ENCODE measurements at regions not wholly inside any gene's neighbourhood (a gene's known extent, or its start where the extent isn't known, plus 50 kb on each side); places are given as distances from the start of the nearest gene placed in this dataset.
A peak's percentile ranks its signal among the peaks of the same experiment; 100 is the strongest.

- no peaks in the 10 kb centered on the region for H4K20me1 ChIP-seq (ENCODE audit: insufficient read depth)
- no peaks in the 10 kb centered on the region for H3F3A ChIP-seq (ENCODE audit: insufficient read depth, low read length, poor library complexity, severe bottlenecking)
- TF ChIP-seq EP300 (conservative IDR thresholded peaks at IDR 0.05; ENCODE audit: poor library complexity, severe bottlenecking) (no peak), SMC3 (conservative IDR thresholded peaks at IDR 0.05; ENCODE audit: poor library complexity) (no peak), CTCF (IDR thresholded peaks at IDR 0.05; ENCODE audit: poor library complexity, severe bottlenecking) (no peak), REST (IDR thresholded peaks at IDR 0.05; ENCODE audit: borderline replicate concordance) (no peak), EZH2 (IDR thresholded peaks at IDR 0.05; ENCODE audit: borderline replicate concordance, insufficient read depth, low read length, poor library complexity, severe bottlenecking) (no peak), TAF1 (IDR thresholded peaks at IDR 0.05; ENCODE audit: low read depth) (no peak), MXI1 (conservative IDR thresholded peaks at IDR 0.05; ENCODE audit: poor library complexity, severe bottlenecking) (no peak), RAD21 (conservative IDR thresholded peaks at IDR 0.05) (no peak), POLR2AphosphoS5 (IDR thresholded peaks at IDR 0.05) (no peak)
- no peaks in the 10 kb centered on the region for H3K36me3 ChIP-seq (ENCODE audit: insufficient read depth, low read length)
- no peaks in the 10 kb centered on the region for H3K27me3 ChIP-seq (ENCODE audit: insufficient read depth, low read depth, low read length)
- peaks cover 25% of the 10 kb centered on the region for H3K79me2 ChIP-seq (replicated peaks; ENCODE audit: insufficient read depth, low read length)
- H3K27ac ChIP-seq (ENCODE audit: low read length) = no peak overlapping the region
- H3K9ac ChIP-seq (ENCODE audit: low read length) = no peak overlapping the region
- no peaks in the 10 kb centered on the region for H3K9me2 ChIP-seq (ENCODE audit: insufficient read depth, low read length)
- H3K4me2 ChIP-seq (ENCODE audit: low read length) = no peak overlapping the region
- H3K9me3 ChIP-seq (ENCODE audit: low read length) = no peaks in the 10 kb centered on the region
- H2AFZ ChIP-seq (ENCODE audit: low read depth, low read length) = no peak overlapping the region
- no peak overlapping the region for H3K4me3 ChIP-seq (ENCODE audit: low read length)
These were observed 222.7 kb upstream of the DNAJC19 start for GRCh38 chr3:181212271-181212670.

GRCh38 chr3:181210275-181210674 is 220.7 kb upstream of the DNAJC19 start:
- Histone ChIP-seq H2AFZ (ENCODE audit: low read depth, low read length) (no peak overlapping the region), H3K36me3 (ENCODE audit: insufficient read depth, low read length) (no peaks in the 10 kb centered on the region), H3K27ac (ENCODE audit: low read length) (no peak overlapping the region), H3K4me3 (ENCODE audit: low read length) (no peak overlapping the region), H4K20me1 (ENCODE audit: insufficient read depth) (no peaks in the 10 kb centered on the region), H3K79me2 (replicated peaks; ENCODE audit: insufficient read depth, low read length) (peaks cover 23% of the 10 kb centered on the region), H3K9me3 (ENCODE audit: low read length) (no peaks in the 10 kb centered on the region), H3K27me3 (ENCODE audit: insufficient read depth, low read depth, low read length) (no peaks in the 10 kb centered on the region), H3K4me2 (ENCODE audit: low read length) (no peak overlapping the region), H3K9me2 (ENCODE audit: insufficient read depth, low read length) (no peaks in the 10 kb centered on the region), H3F3A (ENCODE audit: insufficient read depth, low read length, poor library complexity, severe bottlenecking) (no peaks in the 10 kb centered on the region), H3K9ac (ENCODE audit: low read length) (no peak overlapping the region)
- TF ChIP-seq RAD21 (conservative IDR thresholded peaks at IDR 0.05) (peak; percentile 82), REST (IDR thresholded peaks at IDR 0.05; ENCODE audit: borderline replicate concordance) (no peak), TAF1 (IDR thresholded peaks at IDR 0.05; ENCODE audit: low read depth) (no peak), EP300 (conservative IDR thresholded peaks at IDR 0.05; ENCODE audit: poor library complexity, severe bottlenecking) (no peak), EZH2 (IDR thresholded peaks at IDR 0.05; ENCODE audit: borderline replicate concordance, insufficient read depth, low read length, poor library complexity, severe bottlenecking) (no peak), CTCF (IDR thresholded peaks at IDR 0.05; ENCODE audit: poor library complexity, severe bottlenecking) (peak; percentile 71), MXI1 (conservative IDR thresholded peaks at IDR 0.05; ENCODE audit: poor library complexity, severe bottlenecking) (no peak), SMC3 (conservative IDR thresholded peaks at IDR 0.05; ENCODE audit: poor library complexity) (peak; percentile 85), POLR2AphosphoS5 (IDR thresholded peaks at IDR 0.05) (no peak)

All from neural cell (in vitro differentiated cells).